GM12878 (cell line): ENCODE measurements at regions not wholly inside any gene's neighbourhood (a gene's known extent, or its start where the extent isn't known, plus 50 kb on each side); places are given as distances from the start of the nearest gene placed in this dataset.

ENCODE experiments used
- ATAC-seq: fragments of 200-7000 bp; cut with Tn5 transposase; 3 replicates; pipeline ENCODE4 v1.9.1; 2020; ENCODE audit warnings: mild to moderate bottlenecking, moderate library complexity
- BruUV-seq: library from RNA; stranded (reverse); fragments of 400-500 nt; replicated peaks from 2 replicates; lab custom pipeline; 2021; lab: Mats Ljungman, UMichigan
- CTCF ChIA-PET: fragments of 300-600 bp; sonication (Branson Sonifier 250); formaldehyde crosslinking; extraction: SDS; loops from one replicate; lab custom pipeline; 2021; ENCODE audit warnings: inconsistent platforms; lab: Yijun Ruan, JAX
- POLR2A ChIA-PET: fragments of 350-600 bp; formaldehyde crosslinking; extraction: SDS; loops from one replicate; lab custom pipeline; 2021; ENCODE audit warnings: inconsistent platforms; lab: Charles Lee
- RAD21 ChIA-PET: fragments of 300-600 bp; sonication (Branson Sonifier 250); formaldehyde crosslinking; loops from one replicate; lab custom pipeline; 2023; ENCODE audit warnings: antibody characterized with exemption; ENCODE audit not compliant: unreplicated experiment; lab: Charles Lee
- SMC1A ChIA-PET: fragments of 300-600 bp; sonication (Branson Sonifier 250); formaldehyde crosslinking; loops from one replicate; lab custom pipeline; 2023; ENCODE audit not compliant: unreplicated experiment, uncharacterized antibody; lab: Charles Lee
- DNase-seq: peaks from one replicate; pipeline ENCODE4 v3.0.0-alpha.2; 2011; ENCODE audit warnings: low read depth, low spot score
- FAIRE-seq: peaks from 3 replicates; lab custom pipeline; 2011; peaks lifted over from hg19 to GRCh38; lab: Jason Lieb, UNC
- H2AFZ ChIP-seq: 2 replicates; pipeline ENCODE4 v1.6.0; 2011; ENCODE audit warnings: low read depth, low read length, control low read depth; ENCODE audit not compliant: control insufficient read depth
- H3K27ac ChIP-seq: 2 replicates; pipeline ENCODE4 v1.5.1; 2011; ENCODE audit warnings: control low read depth; ENCODE audit not compliant: control insufficient read depth, insufficient read depth
- H3K27me3 ChIP-seq, 2 experiments: replicated peaks in 1 of 2; 2 replicates each; pipeline versions ENCODE4 v1.6.0 to v1.6.1; 2011; ENCODE audit warnings: low read length in 1 of 2; ENCODE audit not compliant: control insufficient read depth in 2 of 2, insufficient read depth in 2 of 2
- H3K36me3 ChIP-seq, 2 experiments: 2 replicates each; pipeline ENCODE4 v1.5.1; 2011; ENCODE audit warnings: low read length in 1 of 2; ENCODE audit not compliant: control insufficient read depth in 2 of 2, insufficient read depth in 2 of 2
- H3K4me1 ChIP-seq: 2 replicates; pipeline ENCODE4 v1.6.1; 2011; ENCODE audit warnings: mild to moderate bottlenecking, low read length, moderate library complexity, mixed read lengths; ENCODE audit not compliant: control insufficient read depth, insufficient read depth
- H3K4me2 ChIP-seq: 2 replicates; pipeline ENCODE4 v1.6.0; 2011; ENCODE audit warnings: control low read depth; ENCODE audit not compliant: control insufficient read depth, insufficient read depth
- H3K4me3 ChIP-seq: fragments of 200-600 bp; sonication (generic); 2 replicates; pipeline ENCODE4 v1.5.1; 2016
- H3K79me2 ChIP-seq: 2 replicates; pipeline ENCODE4 v1.6.0; 2011; ENCODE audit warnings: low read length; ENCODE audit not compliant: control insufficient read depth, insufficient read depth
- H3K9ac ChIP-seq: 2 replicates; pipeline ENCODE4 v1.8.0; 2011; ENCODE audit warnings: low read length, control low read depth, mixed read lengths; ENCODE audit not compliant: control insufficient read depth, insufficient read depth
- H3K9me3 ChIP-seq: replicated peaks from 3 replicates; pipeline ENCODE4 v1.5.1; 2011; ENCODE audit warnings: mild to moderate bottlenecking, low read length; ENCODE audit not compliant: control insufficient read depth, insufficient read depth
- H4K20me1 ChIP-seq: 2 replicates; pipeline ENCODE4 v1.6.0; 2011; ENCODE audit not compliant: control insufficient read depth, insufficient read depth
- ATF3 ChIP-seq: IDR thresholded peaks from 2 replicates; pipeline ENCODE4 v1.6.1; 2011; ENCODE audit warnings: low read depth, mild to moderate bottlenecking, low read length, moderate library complexity, borderline replicate concordance; ENCODE audit errors: extremely low read depth
- MLLT1 ChIP-seq: fragments of 450-650 bp; IDR thresholded peaks from 2 replicates; pipeline ENCODE4 v1.6.1; 2016; ENCODE audit warnings: mild to moderate bottlenecking
- POLR2A ChIP-seq: IDR thresholded peaks from 2 replicates; pipeline ENCODE4 v1.6.1; 2011; ENCODE audit warnings: low read depth, mild to moderate bottlenecking, low read length
- STAT3 ChIP-seq: IDR thresholded peaks from 2 replicates; pipeline ENCODE4 v1.6.1; 2011; ENCODE audit warnings: low read depth, low read length, improper control_type of control experiment
- ZBED1 ChIP-seq: IDR thresholded peaks from 2 replicates; pipeline ENCODE4 v1.6.1; 2016; ENCODE audit warnings: borderline replicate concordance
- ZBTB40 ChIP-seq: fragments of 450-650 bp; IDR thresholded peaks from 2 replicates; pipeline ENCODE4 v1.6.1; 2016; ENCODE audit warnings: mild to moderate bottlenecking, moderate library complexity, borderline replicate concordance
- WGBS: methylation state at CpG from one replicate; pipeline ENCODE4 v1.1.6; 2016; ENCODE audit warnings: low lambda C conversion rate; ENCODE audit not compliant: insufficient replicate concordance, insufficient coverage; ENCODE audit errors: missing lambda C conversion rate; 5-methylcytosine and 5-hydroxymethylcytosine counted together
- in situ Hi-C: fragments of 300-500 bp; cut with MboI; formaldehyde crosslinking; loops from 9 replicates; pipeline ENCODE4 v1.14.3; 2018; ENCODE audit warnings: mixed read lengths
- intact Hi-C: fragments of 100-400 bp; cut with micrococcal nuclease; formaldehyde crosslinking; loops from one replicate; pipeline ENCODE4 v1.14.2; 2022; ENCODE audit not compliant: unreplicated experiment

- TF ChIP-seq ZBED1 (no peak), MLLT1 (no peak), POLR2A (no peak), ZBTB40 (no peak), ATF3 (no peak)
These were observed 237.9 kb downstream of the IPO8 start (continued) for GRCh38 chr12:30457621-30458289.

GRCh38 chr12:30450872-30451271, 244.8 kb downstream of the IPO8 start:
- POLR2A ChIA-PET, result no interaction called here
- BruUV-seq, result no TSS peak

More at GRCh38 chr12:30450872-30451271, 244.8 kb downstream of the IPO8 start:
- H3K36me3 ChIP-seq, result no peaks in the 10 kb centered on the region
- no peak overlapping the region for H3K4me3 ChIP-seq
- CTCF ChIA-PET, result no interaction called here
- FAIRE-seq (no peak), DNase-seq (no peak), ATAC-seq (no peak)
- SMC1A ChIA-PET, result no interaction called here
- no peak for TF ChIP-seq STAT3
- no peak for TF ChIP-seq ATF3
- H3K9me3 ChIP-seq, result no peaks in the 10 kb centered on the region
- H2AFZ ChIP-seq, result no peak overlapping the region
- H3K9ac ChIP-seq, result no peak overlapping the region
- H4K20me1 ChIP-seq, result no peaks in the 10 kb centered on the region
- H3K27ac ChIP-seq, result no peak overlapping the region
- in situ Hi-C loops (no loop called here), intact Hi-C loops (no loop called here)
- H3K79me2 ChIP-seq, result no peaks in the 10 kb centered on the region
- 0% methylated on average over 2 of the region's 2 CpGs for WGBS
- H3K4me2 ChIP-seq, result no peak overlapping the region
- no peaks in the 10 kb centered on the region for H3K4me1 ChIP-seq
- no peaks in the 10 kb centered on the region for H3K27me3 ChIP-seq
- RAD21 ChIA-PET, result no interaction called here
